Sigmoid colon (tissue), 3 donors: ENCODE measurements at regions not wholly inside any gene's neighbourhood (a gene's known extent, or its start where the extent isn't known, plus 50 kb on each side); places are given as distances from the start of the nearest gene placed in this dataset.

Experiments used
- CTCF ChIP-seq, 4 experiments: fragments of 450-650 bp in 3 of 4; fragments of 200-600 bp in 1 of 4; IDR thresholded peaks; one replicate each; pipeline ENCODE4 v1.5.1; 2016 to 2019; ENCODE audit warnings: antibody characterized with exemption in 4 of 4, mild to moderate bottlenecking in 3 of 4, moderate library complexity in 2 of 4
- POLR2A ChIP-seq, 2 donors: fragments of 450-650 bp; IDR thresholded peaks; one replicate each; pipeline ENCODE4 v1.6.1; 2016; ENCODE audit warnings: antibody characterized with exemption in 2 of 2, mild to moderate bottlenecking in 2 of 2, moderate library complexity in 2 of 2

GRCh38 chr4:131441004-131441688, 1707.9 kb upstream of the PCDH10 start:
- TF ChIP-seq CTCF (IDR thresholded peaks at IDR 0.05) (no peak), POLR2A (IDR thresholded peaks at IDR 0.05) (no peak)
